Activated naive CD4-positive, alpha-beta T cell treated with anti-CD3 and anti-CD28 coated beads for 36 hours (primary cell): ENCODE measurements at regions not wholly inside any gene's neighbourhood (a gene's known extent, or its start where the extent isn't known, plus 50 kb on each side); places are given as distances from the start of the nearest gene placed in this dataset.

Source experiments
- CTCF ChIA-PET: fragments of 350-600 bp; sonication (Branson Sonifier 250); formaldehyde crosslinking; loops from one replicate; lab custom pipeline; 2021; ENCODE audit warnings: antibody characterized with exemption; lab: Charles Lee
- DNase-seq: peaks from one replicate; pipeline ENCODE4 v3.0.0-alpha.2; 2020
- H3K27ac Mint-ChIP-seq: one replicate; pipeline ENCODE4 v1.8.0; 2021; ENCODE audit warnings: mild to moderate bottlenecking, mixed read lengths
- H3K27me3 Mint-ChIP-seq: one replicate; pipeline ENCODE4 v1.8.0; 2021; ENCODE audit warnings: low read depth, mixed read lengths
- H3K36me3 Mint-ChIP-seq: one replicate; pipeline ENCODE4 v1.8.0; 2021; ENCODE audit warnings: low read depth, mixed read lengths
- H3K4me1 Mint-ChIP-seq: one replicate; pipeline ENCODE4 v1.8.0; 2021; ENCODE audit warnings: low read depth, mixed read lengths
- H3K4me3 Mint-ChIP-seq: one replicate; pipeline ENCODE4 v1.8.0; 2021; ENCODE audit warnings: mild to moderate bottlenecking, moderate library complexity, mixed read lengths
- H3K9me3 Mint-ChIP-seq: one replicate; pipeline ENCODE4 v1.8.0; 2021; ENCODE audit warnings: mixed read lengths
- intact Hi-C: fragments of 100-400 bp; cut with micrococcal nuclease; formaldehyde crosslinking; loops from one replicate; pipeline ENCODE4 v1.15.1; 2023

GRCh38 chr3:101102678-101103296, 109.6 kb upstream of the ABI3BP start:
- Mint-ChIP-seq H3K27ac (no peak overlapping the region), H3K27me3 (peaks cover 21% of the 10 kb centered on the region), H3K9me3 (no peaks in the 10 kb centered on the region), H3K4me3 (no peak overlapping the region), H3K36me3 (no peaks in the 10 kb centered on the region), H3K4me1 (no peaks in the 10 kb centered on the region)
- no peak for DNase-seq
- CTCF ChIA-PET, result no interaction called here
- intact Hi-C loops, result no loop called here

GRCh38 chr3:101100361-101101009, 107.3 kb upstream of the ABI3BP start:
- Mint-ChIP-seq H3K27ac (no peak overlapping the region), H3K4me1 (no peaks in the 10 kb centered on the region), H3K36me3 (no peaks in the 10 kb centered on the region), H3K9me3 (no peaks in the 10 kb centered on the region), H3K27me3 (peaks cover 17% of the 10 kb centered on the region), H3K4me3 (no peak overlapping the region)
- DNase-seq, result no peak
- CTCF ChIA-PET, result interaction anchor here (1.3 kb wide), 1 partner anchor 152 kb away, joined by 3 read pairs; no protein-coding TSS in a partner anchor
- intact Hi-C loops, result no loop called here

GRCh38 chr3:101099791-101100190, 106.6 kb upstream of the ABI3BP start:
- H3K27ac Mint-ChIP-seq, result no peak overlapping the region
- DNase-seq, result no peak
- H3K9me3 Mint-ChIP-seq, result no peaks in the 10 kb centered on the region
- H3K4me3 Mint-ChIP-seq, result no peak overlapping the region
- no peaks in the 10 kb centered on the region for H3K4me1 Mint-ChIP-seq
- CTCF ChIA-PET, result interaction anchor here (1.3 kb wide), 1 partner anchor 152 kb away, joined by 3 read pairs; no protein-coding TSS in a partner anchor
- peaks cover 17% of the 10 kb centered on the region for H3K27me3 Mint-ChIP-seq
- no peaks in the 10 kb centered on the region for H3K36me3 Mint-ChIP-seq
- intact Hi-C loops, result no loop called here

GRCh38 chr3:101096444-101096843, 103.2 kb upstream of the ABI3BP start:
- intact Hi-C loops, result no loop called here
- CTCF ChIA-PET, result no interaction called here

GRCh38 chr3:101095693-101096430, 102.6 kb upstream of the ABI3BP start:
- no peaks in the 10 kb centered on the region for H3K4me1 Mint-ChIP-seq
- no peak overlapping the region for H3K27ac Mint-ChIP-seq
- peaks cover 13% of the 10 kb centered on the region for H3K27me3 Mint-ChIP-seq
- DNase-seq, result no peak
- CTCF ChIA-PET, result no interaction called here
- no peak overlapping the region for H3K4me3 Mint-ChIP-seq
- no peaks in the 10 kb centered on the region for H3K9me3 Mint-ChIP-seq
- intact Hi-C loops, result no loop called here
- H3K36me3 Mint-ChIP-seq, result no peaks in the 10 kb centered on the region

More at GRCh38 chr3:101096444-101096843, 103.2 kb upstream of the ABI3BP start:
- H3K4me3 Mint-ChIP-seq, result no peak overlapping the region
- no peak overlapping the region for H3K27ac Mint-ChIP-seq
- DNase-seq, result no peak
- no peaks in the 10 kb centered on the region for H3K9me3 Mint-ChIP-seq
- no peaks in the 10 kb centered on the region for H3K4me1 Mint-ChIP-seq
- H3K27me3 Mint-ChIP-seq, result peaks cover 16% of the 10 kb centered on the region
- H3K36me3 Mint-ChIP-seq, result no peaks in the 10 kb centered on the region

GRCh38 chr3:101091489-101091888, 98.3 kb upstream of the ABI3BP start:
- no peak for DNase-seq
- Mint-ChIP-seq H3K9me3 (no peaks in the 10 kb centered on the region), H3K27me3 (peaks cover 6% of the 10 kb centered on the region), H3K4me1 (no peaks in the 10 kb centered on the region), H3K27ac (no peak overlapping the region), H3K36me3 (no peaks in the 10 kb centered on the region), H3K4me3 (no peak overlapping the region)
- CTCF ChIA-PET, result no interaction called here
- intact Hi-C loops, result no loop called here

- H3K4me3 Mint-ChIP-seq, result no peak overlapping the region
- H3K27ac Mint-ChIP-seq, result no peak overlapping the region
- no peak for DNase-seq
- H3K4me1 Mint-ChIP-seq, result no peaks in the 10 kb centered on the region
- H3K27me3 Mint-ChIP-seq, result peaks cover 8% of the 10 kb centered on the region
- no peaks in the 10 kb centered on the region for H3K36me3 Mint-ChIP-seq
- H3K9me3 Mint-ChIP-seq, result no peaks in the 10 kb centered on the region
- intact Hi-C loops, result no loop called here
- CTCF ChIA-PET, result no interaction called here
These were observed 92.5 kb upstream of the ABI3BP start for GRCh38 chr3:101085752-101086151.

- Mint-ChIP-seq H3K4me3 (no peak overlapping the region), H3K4me1 (no peaks in the 10 kb centered on the region), H3K36me3 (no peaks in the 10 kb centered on the region), H3K9me3 (no peaks in the 10 kb centered on the region), H3K27ac (no peak overlapping the region), H3K27me3 (peaks cover 9% of the 10 kb centered on the region)
- CTCF ChIA-PET, result no interaction called here
- intact Hi-C loops, result no loop called here
- DNase-seq, result no peak
These were observed 91.2 kb upstream of the ABI3BP start for GRCh38 chr3:101084404-101084803.

GRCh38 chr3:101081999-101082398, 88.8 kb upstream of the ABI3BP start:
- no peak overlapping the region for H3K27ac Mint-ChIP-seq
- no peak overlapping the region for H3K4me3 Mint-ChIP-seq
- H3K4me1 Mint-ChIP-seq, result no peaks in the 10 kb centered on the region
- H3K27me3 Mint-ChIP-seq, result peaks cover 8% of the 10 kb centered on the region
- CTCF ChIA-PET, result no interaction called here
- intact Hi-C loops, result no loop called here
- H3K9me3 Mint-ChIP-seq, result no peaks in the 10 kb centered on the region
- H3K36me3 Mint-ChIP-seq, result no peaks in the 10 kb centered on the region
- no peak for DNase-seq

- Mint-ChIP-seq H3K27me3 (peaks cover 6% of the 10 kb centered on the region), H3K27ac (no peak overlapping the region), H3K4me3 (no peak overlapping the region), H3K4me1 (no peaks in the 10 kb centered on the region), H3K36me3 (no peaks in the 10 kb centered on the region), H3K9me3 (no peaks in the 10 kb centered on the region)
- intact Hi-C loops, result no loop called here
- no peak for DNase-seq
- CTCF ChIA-PET, result no interaction called here
These were observed 88.2 kb upstream of the ABI3BP start for GRCh38 chr3:101081446-101081845.

GRCh38 chr3:101077361-101078011, 84.3 kb upstream of the ABI3BP start:
- no peaks in the 10 kb centered on the region for H3K36me3 Mint-ChIP-seq
- no peaks in the 10 kb centered on the region for H3K9me3 Mint-ChIP-seq
- no peaks in the 10 kb centered on the region for H3K4me1 Mint-ChIP-seq
- DNase-seq, result no peak
- H3K27me3 Mint-ChIP-seq, result peaks cover 8% of the 10 kb centered on the region
- no peak overlapping the region for H3K4me3 Mint-ChIP-seq
- no peak overlapping the region for H3K27ac Mint-ChIP-seq
- CTCF ChIA-PET, result no interaction called here
- intact Hi-C loops, result no loop called here

- CTCF ChIA-PET, result no interaction called here
- H3K9me3 Mint-ChIP-seq, result no peaks in the 10 kb centered on the region
- intact Hi-C loops, result no loop called here
- H3K4me1 Mint-ChIP-seq, result peaks cover 6% of the 10 kb centered on the region
- H3K36me3 Mint-ChIP-seq, result no peaks in the 10 kb centered on the region
- no peak for DNase-seq
- no peak overlapping the region for H3K27ac Mint-ChIP-seq
- H3K4me3 Mint-ChIP-seq, result no peak overlapping the region
- H3K27me3 Mint-ChIP-seq, result peaks cover 11% of the 10 kb centered on the region
These were observed 81.3 kb upstream of the ABI3BP start for GRCh38 chr3:101074518-101074917.
